K562 (cell line): ENCODE measurements at regions not wholly inside any gene's neighbourhood (a gene's known extent, or its start where the extent isn't known, plus 50 kb on each side); places are given as distances from the start of the nearest gene placed in this dataset.

Experiments used
- ATAC-seq: fragments of 200-7000 bp; cut with Tn5 transposase; 3 replicates; pipeline ENCODE4 v1.9.1; 2020; ENCODE audit warnings: moderate library complexity
- BruUV-seq: library from RNA; stranded (reverse); fragments of 400-500 nt; replicated peaks from 2 replicates; lab custom pipeline; 2021; lab: Mats Ljungman, UMichigan
- CTCF ChIA-PET: fragments of 300-600 bp; formaldehyde crosslinking; extraction: SDS; loops from one replicate; lab custom pipeline; 2021; ENCODE audit warnings: low intra/inter-chr PET ratio; lab: Yijun Ruan, JAX
- POLR2A ChIA-PET: fragments of 300-600, 350-650 bp; sonication (Branson Sonifier 250); formaldehyde crosslinking; extraction: SDS; loops from one replicate; lab custom pipeline; 2021; ENCODE audit warnings: antibody characterized with exemption, inconsistent platforms; lab: Yijun Ruan, JAX
- DNase-seq, 4 experiments: peaks; one replicate each; pipeline versions ENCODE4 v3.0.0 to v3.0.0-alpha.2; 2011 to 2018; ENCODE audit warnings: low spot score in 3 of 4, mixed read lengths in 3 of 4; ENCODE audit errors: extremely low read depth in 1 of 4
- FAIRE-seq: peaks from 2 replicates; lab custom pipeline; 2011; peaks lifted over from hg19 to GRCh38; lab: Jason Lieb, UNC
- H2AFZ ChIP-seq: 2 replicates; pipeline ENCODE4 v1.6.0; 2011; ENCODE audit warnings: low read depth, low read length, control low read depth, inconsistent platforms
- H3K27ac ChIP-seq: fragments of 200-600 bp; 3 replicates; pipeline ENCODE4 v1.8.0; 2011; ENCODE audit warnings: low read depth, mild to moderate bottlenecking, control low read depth, inconsistent platforms, low read length, moderate library complexity, mixed read lengths; ENCODE audit errors: extremely low read depth
- H3K27me3 ChIP-seq, 2 experiments: fragments of 300-600 bp in 1 of 2; 2 replicates in 1 of 2; 3 replicates in 1 of 2; pipeline versions ENCODE4 v1.6.0 to v1.8.0; 2011; ENCODE audit warnings: inconsistent platforms in 2 of 2, low read length in 2 of 2, mild to moderate bottlenecking in 1 of 2, mixed read lengths in 1 of 2, moderate library complexity in 1 of 2; ENCODE audit not compliant: control insufficient read depth in 2 of 2, insufficient read depth in 2 of 2
- H3K36me3 ChIP-seq: fragments of 300-600 bp; 3 replicates; pipeline ENCODE4 v1.8.0; 2011; ENCODE audit warnings: mild to moderate bottlenecking, low read length, inconsistent platforms; ENCODE audit not compliant: control insufficient read depth, insufficient read depth
- H3K4me1 ChIP-seq, 2 experiments: fragments of 200-600 bp in 1 of 2; replicated peaks in 1 of 2; 2 replicates in 1 of 2; 3 replicates in 1 of 2; pipeline versions ENCODE4 v1.5.1 to v1.8.0; 2011; ENCODE audit warnings: inconsistent platforms in 2 of 2, low read length in 2 of 2, mild to moderate bottlenecking in 1 of 2, mixed read lengths in 1 of 2, moderate library complexity in 1 of 2; ENCODE audit not compliant: control insufficient read depth in 2 of 2, insufficient read depth in 2 of 2
- H3K4me2 ChIP-seq: 2 replicates; pipeline ENCODE4 v1.6.1; 2011; ENCODE audit warnings: low read length, control low read depth, inconsistent platforms, mixed read lengths; ENCODE audit not compliant: insufficient read depth
- H3K4me3 ChIP-seq: fragments of 200-600 bp; sonication (generic), shearing (Covaris generic); 2 replicates; pipeline ENCODE4 v1.5.1; 2016; ENCODE audit warnings: control low read depth, inconsistent platforms
- H3K79me2 ChIP-seq: fragments of 200-600 bp; 3 replicates; pipeline ENCODE4 v1.8.0; 2011; ENCODE audit warnings: low read length, inconsistent platforms; ENCODE audit not compliant: control insufficient read depth, insufficient read depth
- H3K9ac ChIP-seq, 2 experiments: 2 replicates each; pipeline versions ENCODE4 v1.6.0 to v1.6.1; 2011; ENCODE audit warnings: low read depth in 2 of 2, low read length in 2 of 2, control low read depth in 1 of 2, inconsistent platforms in 1 of 2, mild to moderate bottlenecking in 1 of 2, mixed read lengths in 1 of 2; ENCODE audit not compliant: insufficient read depth in 1 of 2
- H3K9me1 ChIP-seq: one replicate; pipeline ENCODE4 v1.6.0; 2011; ENCODE audit warnings: inconsistent platforms, mild to moderate bottlenecking, low read length, moderate library complexity; ENCODE audit not compliant: control insufficient read depth, insufficient read depth
- H3K9me3 ChIP-seq: replicated peaks from 2 replicates; pipeline ENCODE4 v1.5.1; 2011; ENCODE audit warnings: low read depth, low read length, inconsistent platforms; ENCODE audit not compliant: control insufficient read depth, insufficient read depth
- H4K20me1 ChIP-seq: replicated peaks from 2 replicates; pipeline ENCODE4 v1.6.1; 2011; ENCODE audit warnings: low read length, inconsistent platforms, mixed read lengths; ENCODE audit not compliant: control insufficient read depth, insufficient read depth
- DNMT1 ChIP-seq: fragments of 450-650 bp; IDR thresholded peaks from 2 replicates; pipeline ENCODE4 v1.6.1; 2016; ENCODE audit warnings: antibody characterized with exemption, mild to moderate bottlenecking
- HMG20A ChIP-seq: fragments of 450-650 bp; formaldehyde crosslinking; conservative IDR thresholded peaks from 2 replicates; pipeline ENCODE4 v1.4.0; 2020; ENCODE audit warnings: mild to moderate bottlenecking, mixed read lengths
- MAFG ChIP-seq: fragments of 450-650 bp; conservative IDR thresholded peaks from 2 replicates; pipeline ENCODE4 v1.6.1; 2016; ENCODE audit warnings: missing genetic modification characterization, missing compliant biosample characterization
- NUFIP1 ChIP-seq: fragments of 450-650 bp; IDR thresholded peaks from 2 replicates; pipeline ENCODE4 v1.6.1; 2018; ENCODE audit not compliant: partially characterized antibody
- SMARCE1 ChIP-seq: fragments of 450-650 bp; IDR thresholded peaks from 2 replicates; pipeline ENCODE4 v1.7.1; 2016; ENCODE audit warnings: mild to moderate bottlenecking
- SNRNP70 ChIP-seq: fragments of 200-400 bp; formaldehyde crosslinking; optimal IDR thresholded peaks from 2 replicates; pipeline ENCODE3; 2017; ENCODE audit warnings: low read depth, low read length
- SRF ChIP-seq, 2 experiments: fragments of 250-450, 450-650 bp in 1 of 2; sonication (Bioruptor Pico) in 1 of 2; sonication (generic) in 1 of 2; formaldehyde crosslinking; IDR thresholded peaks; 2 replicates each; pipeline versions ENCODE4 v1.5.0 to v1.5.1; 2020 to 2022; ENCODE audit warnings: mild to moderate bottlenecking in 1 of 2, missing genetic modification reagents in 1 of 2
- SRSF1 ChIP-seq: fragments of 200-400 bp; formaldehyde crosslinking; IDR thresholded peaks from 2 replicates; pipeline ENCODE4 v1.6.1; 2017; ENCODE audit warnings: mild to moderate bottlenecking, low read depth, low read length, moderate library complexity
- SRSF7 ChIP-seq: fragments of 200-400 bp; formaldehyde crosslinking; optimal IDR thresholded peaks from 2 replicates; pipeline ENCODE3; 2017; ENCODE audit warnings: mild to moderate bottlenecking, low read depth, low read length
- ZNF780A ChIP-seq: fragments of 250-450 bp; sonication (Bioruptor Pico); IDR thresholded peaks from 2 replicates; pipeline ENCODE4 v1.5.0; 2021; ENCODE audit warnings: mild to moderate bottlenecking
- WGBS: fragments of 100-300 bp; shearing (Covaris generic); methylation state at CpG from one replicate; pipeline ENCODE4 v1.1.6; 2016; ENCODE audit warnings: low coverage, mixed read lengths; ENCODE audit not compliant: insufficient coverage; ENCODE audit errors: missing lambda C conversion rate; 5-methylcytosine and 5-hydroxymethylcytosine counted together
- in situ Hi-C: fragments of 300-500 bp; cut with MboI; formaldehyde crosslinking; loops from 4 replicates; pipeline ENCODE4 v1.15.0; 2018; ENCODE audit warnings: inconsistent platforms, mixed read lengths
- intact Hi-C: fragments of 100-400 bp; cut with micrococcal nuclease; formaldehyde crosslinking; loops from 2 replicates; pipeline ENCODE4 v1.14.2; 2022
- TF ChIP-seq, protein P1 (sequence below): sonication (generic); formaldehyde crosslinking; IDR thresholded peaks from 2 replicates; pipeline ENCODE4 v1.8.0; 2023; ENCODE audit warnings: missing genetic modification reagents, mild to moderate bottlenecking, borderline replicate concordance

DNA sequence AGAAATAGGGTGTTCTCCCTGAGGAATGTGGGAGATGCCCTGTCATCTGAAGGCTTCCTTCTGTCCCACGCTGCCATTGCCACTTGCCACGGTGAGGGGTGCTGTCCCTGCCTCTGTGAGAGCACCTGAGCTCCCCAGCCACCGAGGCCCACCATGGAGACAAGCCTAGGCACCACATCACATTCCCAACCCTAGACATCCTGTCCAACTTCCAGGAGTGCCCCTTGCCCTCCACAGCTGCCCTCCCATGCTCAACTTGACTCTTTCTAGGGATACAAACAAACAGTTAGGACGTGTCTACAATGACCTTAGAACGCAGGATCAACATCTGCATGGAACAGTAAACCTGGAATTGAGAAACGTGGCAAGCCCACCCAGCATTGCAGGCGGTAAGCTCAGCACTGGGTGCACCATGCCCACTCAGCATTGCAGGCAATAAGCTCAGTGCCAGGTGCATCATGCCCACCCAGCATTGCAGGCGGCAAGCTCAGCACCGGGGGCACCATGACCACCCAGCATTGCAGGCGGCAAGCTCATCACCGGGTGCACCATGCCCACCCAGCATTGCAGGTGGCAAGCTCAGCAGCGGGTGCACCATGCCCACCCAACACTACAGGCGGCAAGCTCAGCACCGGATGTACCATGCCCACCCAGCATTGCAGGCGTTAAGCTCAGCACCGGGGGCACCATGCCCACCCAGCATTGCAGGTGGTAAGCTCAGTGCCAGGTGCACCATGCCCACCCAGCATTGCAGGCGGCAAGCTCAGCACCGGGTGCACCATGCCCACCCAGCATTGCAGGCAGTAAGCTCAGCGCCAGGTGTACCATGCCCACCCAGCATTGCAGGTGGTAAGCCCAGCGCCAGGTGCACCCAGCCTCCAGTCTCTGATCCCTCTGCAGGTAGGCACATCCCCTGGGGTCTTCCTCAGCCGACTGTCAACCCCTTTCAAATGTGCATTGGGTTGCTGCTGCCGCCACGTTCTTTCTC is 1463.9 kb downstream of the TBC1D22A start:
- no peak for FAIRE-seq
- BruUV-seq = no TSS peak

DNA sequence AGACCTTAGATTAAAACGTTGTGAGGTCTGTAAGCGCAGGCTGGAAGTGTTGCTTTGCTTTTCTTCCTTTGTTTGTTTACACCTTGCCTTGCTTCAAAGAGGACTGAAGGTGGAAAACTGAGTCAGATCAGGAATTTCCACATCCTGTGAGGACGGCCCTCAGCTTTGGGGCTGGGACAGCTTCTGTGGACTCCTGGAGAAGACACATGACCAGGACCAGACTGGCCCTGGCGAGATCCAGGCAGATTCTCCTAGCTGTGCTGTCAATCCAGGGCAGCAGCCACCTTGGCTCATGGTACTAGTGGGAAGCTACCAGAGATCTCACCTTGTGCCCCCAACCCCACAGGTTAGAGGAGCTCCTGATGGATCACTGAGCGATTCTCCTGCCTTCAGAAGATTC is 1461.9 kb downstream of the TBC1D22A start:
- Histone ChIP-seq H3K4me2 (no peak overlapping the region), H3K9me1 (no peaks in the 10 kb centered on the region), H4K20me1 (no peaks in the 10 kb centered on the region), H3K36me3 (no peaks in the 10 kb centered on the region), H2AFZ (no peak overlapping the region), H3K27me3 (no peaks in the 10 kb centered on the region), H3K79me2 (no peaks in the 10 kb centered on the region), H3K27ac (no peak overlapping the region), H3K9me3 (no peaks in the 10 kb centered on the region), H3K4me3 (no peak overlapping the region), H3K4me1 (no peaks in the 10 kb centered on the region), H3K9ac (no peak overlapping the region)
- in situ Hi-C loops = no loop called here
- 3% methylated on average over 4 of the region's 5 CpGs for WGBS
- intact Hi-C loops = no loop called here
- BruUV-seq = no TSS peak
- ChIA-PET CTCF (no interaction called here), POLR2A (interaction anchor here (1.0 kb wide), 1 partner anchor 16 kb away, joined by 4 read pairs; no protein-coding TSS in a partner anchor)
- FAIRE-seq (no peak), ATAC-seq (no peak), DNase-seq (no peak)
- TF ChIP-seq SNRNP70 (no peak), SMARCE1 (no peak)
- TF ChIP-seq, protein P1, sequence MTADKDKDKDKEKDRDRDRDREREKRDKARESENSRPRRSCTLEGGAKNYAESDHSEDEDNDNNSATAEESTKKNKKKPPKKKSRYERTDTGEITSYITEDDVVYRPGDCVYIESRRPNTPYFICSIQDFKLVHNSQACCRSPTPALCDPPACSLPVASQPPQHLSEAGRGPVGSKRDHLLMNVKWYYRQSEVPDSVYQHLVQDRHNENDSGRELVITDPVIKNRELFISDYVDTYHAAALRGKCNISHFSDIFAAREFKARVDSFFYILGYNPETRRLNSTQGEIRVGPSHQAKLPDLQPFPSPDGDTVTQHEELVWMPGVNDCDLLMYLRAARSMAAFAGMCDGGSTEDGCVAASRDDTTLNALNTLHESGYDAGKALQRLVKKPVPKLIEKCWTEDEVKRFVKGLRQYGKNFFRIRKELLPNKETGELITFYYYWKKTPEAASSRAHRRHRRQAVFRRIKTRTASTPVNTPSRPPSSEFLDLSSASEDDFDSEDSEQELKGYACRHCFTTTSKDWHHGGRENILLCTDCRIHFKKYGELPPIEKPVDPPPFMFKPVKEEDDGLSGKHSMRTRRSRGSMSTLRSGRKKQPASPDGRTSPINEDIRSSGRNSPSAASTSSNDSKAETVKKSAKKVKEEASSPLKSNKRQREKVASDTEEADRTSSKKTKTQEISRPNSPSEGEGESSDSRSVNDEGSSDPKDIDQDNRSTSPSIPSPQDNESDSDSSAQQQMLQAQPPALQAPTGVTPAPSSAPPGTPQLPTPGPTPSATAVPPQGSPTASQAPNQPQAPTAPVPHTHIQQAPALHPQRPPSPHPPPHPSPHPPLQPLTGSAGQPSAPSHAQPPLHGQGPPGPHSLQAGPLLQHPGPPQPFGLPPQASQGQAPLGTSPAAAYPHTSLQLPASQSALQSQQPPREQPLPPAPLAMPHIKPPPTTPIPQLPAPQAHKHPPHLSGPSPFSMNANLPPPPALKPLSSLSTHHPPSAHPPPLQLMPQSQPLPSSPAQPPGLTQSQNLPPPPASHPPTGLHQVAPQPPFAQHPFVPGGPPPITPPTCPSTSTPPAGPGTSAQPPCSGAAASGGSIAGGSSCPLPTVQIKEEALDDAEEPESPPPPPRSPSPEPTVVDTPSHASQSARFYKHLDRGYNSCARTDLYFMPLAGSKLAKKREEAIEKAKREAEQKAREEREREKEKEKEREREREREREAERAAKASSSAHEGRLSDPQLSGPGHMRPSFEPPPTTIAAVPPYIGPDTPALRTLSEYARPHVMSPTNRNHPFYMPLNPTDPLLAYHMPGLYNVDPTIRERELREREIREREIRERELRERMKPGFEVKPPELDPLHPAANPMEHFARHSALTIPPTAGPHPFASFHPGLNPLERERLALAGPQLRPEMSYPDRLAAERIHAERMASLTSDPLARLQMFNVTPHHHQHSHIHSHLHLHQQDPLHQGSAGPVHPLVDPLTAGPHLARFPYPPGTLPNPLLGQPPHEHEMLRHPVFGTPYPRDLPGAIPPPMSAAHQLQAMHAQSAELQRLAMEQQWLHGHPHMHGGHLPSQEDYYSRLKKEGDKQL = no peak

More for the DNA sequence above, 1463.9 kb downstream of the TBC1D22A start:
- in situ Hi-C loops = no loop called here
- WGBS = 1% methylated on average over 16 of the region's 23 CpGs
- H3K4me3 ChIP-seq = no peak overlapping the region
- CTCF ChIA-PET = no interaction called here
- no peaks in the 10 kb centered on the region for H3K79me2 ChIP-seq
- H3K4me1 ChIP-seq = no peaks in the 10 kb centered on the region
- H3K9ac ChIP-seq = no peak overlapping the region
- no peaks in the 10 kb centered on the region for H3K9me1 ChIP-seq
- intact Hi-C loops = no loop called here
- H4K20me1 ChIP-seq = no peaks in the 10 kb centered on the region
- no peak for ATAC-seq
- H3K27me3 ChIP-seq = no peaks in the 10 kb centered on the region
- no peak overlapping the region for H2AFZ ChIP-seq
- POLR2A ChIA-PET = interaction anchor here (0.6 kb wide), 1 partner anchor 188 kb away, joined by 3 read pairs; no protein-coding TSS in a partner anchor
- no peak for DNase-seq
- no peaks in the 10 kb centered on the region for H3K9me3 ChIP-seq
- no peak overlapping the region for H3K4me2 ChIP-seq
- TF ChIP-seq HMG20A (CRISPR knock-in tag) (no peak), ZNF780A (no peak), SRSF1 (no peak), NUFIP1 (no peak), SRSF7 (no peak), MAFG (tag) (no peak), SRF (CRISPR knock-in tag; IDR thresholded peaks at IDR 0.05) (no peak), DNMT1 (no peak)
- TF ChIP-seq, all 486 proteins: peak for 0
- H3K27ac ChIP-seq = no peak overlapping the region
- no peaks in the 10 kb centered on the region for H3K36me3 ChIP-seq
